NOMO-1 treated with dmso at 0.1 percent for 144 hours (cell line): ENCODE measurements at regions not wholly inside any gene's neighbourhood (a gene's known extent, or its start where the extent isn't known, plus 50 kb on each side); places are given as distances from the start of the nearest gene placed in this dataset.
A peak's percentile ranks its signal among the peaks of the same experiment; 100 is the strongest.

Experiments used
- DNase-seq: peaks from one replicate; lab custom pipeline; 2025; ENCODE audit not compliant: unreplicated experiment; lab: John Stamatoyannopoulos, UW

DNA sequence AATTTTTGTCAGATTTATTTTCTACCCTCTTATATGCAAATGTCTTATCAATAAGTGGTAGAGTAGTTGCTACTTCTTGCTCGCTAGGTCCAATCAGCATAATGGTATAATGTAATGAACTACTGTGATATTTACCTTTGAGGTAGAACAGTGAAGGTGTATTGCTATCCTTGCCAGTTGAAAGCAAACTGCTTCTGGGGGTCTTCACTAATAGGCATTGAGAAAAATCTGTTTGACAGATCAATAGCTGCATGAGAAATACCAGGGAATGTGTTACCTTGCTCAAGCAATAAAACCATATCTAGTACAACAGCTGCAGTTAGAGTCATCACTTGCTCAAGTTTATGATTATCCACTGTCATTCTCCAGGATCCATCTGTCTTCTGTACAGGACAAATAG, 50.1 kb upstream of the EFEMP1 start:
- DNase-seq: no peak

DNA sequence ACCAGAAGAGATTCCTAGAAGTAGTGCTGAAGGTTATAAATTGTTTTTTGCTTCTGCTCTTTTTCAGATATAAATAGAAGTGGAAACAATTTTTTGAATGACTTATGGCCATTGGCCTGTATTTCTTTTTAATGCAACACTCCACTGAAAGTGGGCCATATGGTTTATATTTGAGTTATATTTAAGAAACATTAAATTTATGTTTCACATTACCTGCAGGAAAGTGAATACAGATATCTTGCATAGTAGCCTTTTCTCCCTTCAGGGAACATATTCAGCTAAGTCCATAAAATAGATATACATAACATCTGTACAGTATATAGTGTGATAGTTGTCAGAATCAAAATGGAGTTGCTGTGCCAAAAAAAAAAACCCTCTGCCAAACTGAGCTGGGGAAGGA, 53.1 kb upstream of the EFEMP1 start:
- DNase-seq: no peak

DNA sequence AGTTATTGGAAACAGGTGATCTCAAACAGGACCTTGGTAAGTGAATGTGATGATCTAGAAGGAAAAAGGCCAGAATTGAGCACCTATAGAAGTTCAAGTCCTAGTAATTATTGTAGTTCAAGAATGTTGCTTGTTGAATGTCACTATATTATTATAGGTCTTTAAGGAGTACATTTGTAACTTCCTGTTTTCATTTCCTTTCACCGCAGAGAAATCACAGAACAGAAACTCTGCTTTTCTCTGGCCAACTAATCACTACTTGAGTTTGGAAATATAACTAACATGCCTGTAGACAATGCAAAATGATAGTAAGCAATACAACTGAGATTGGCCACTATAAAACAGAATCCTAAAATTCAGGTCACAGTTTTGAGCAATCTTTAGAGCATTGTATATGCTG, 61.8 kb upstream of the EFEMP1 start:
- peak; percentile 44 for DNase-seq

DNA sequence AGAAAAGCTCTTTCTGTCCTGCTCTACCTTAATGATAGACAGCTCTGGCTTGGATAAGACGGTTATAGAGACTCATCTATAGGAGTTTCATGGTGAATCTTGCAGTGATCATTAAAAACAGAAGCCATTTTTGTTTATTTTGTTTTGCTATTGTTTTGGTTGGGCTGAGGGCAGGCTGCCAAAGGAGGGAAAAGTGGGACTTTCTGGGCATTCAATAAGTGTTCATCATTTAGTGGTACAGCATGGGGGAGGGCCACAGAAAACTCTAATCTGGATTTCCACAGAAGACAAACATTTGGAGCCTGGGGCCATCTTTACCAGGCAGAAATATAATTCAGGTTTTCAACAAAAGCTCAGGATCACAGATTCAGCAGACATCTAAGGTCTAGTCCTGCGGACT, 62.4 kb upstream of the EFEMP1 start:
- DNase-seq: no peak

DNA sequence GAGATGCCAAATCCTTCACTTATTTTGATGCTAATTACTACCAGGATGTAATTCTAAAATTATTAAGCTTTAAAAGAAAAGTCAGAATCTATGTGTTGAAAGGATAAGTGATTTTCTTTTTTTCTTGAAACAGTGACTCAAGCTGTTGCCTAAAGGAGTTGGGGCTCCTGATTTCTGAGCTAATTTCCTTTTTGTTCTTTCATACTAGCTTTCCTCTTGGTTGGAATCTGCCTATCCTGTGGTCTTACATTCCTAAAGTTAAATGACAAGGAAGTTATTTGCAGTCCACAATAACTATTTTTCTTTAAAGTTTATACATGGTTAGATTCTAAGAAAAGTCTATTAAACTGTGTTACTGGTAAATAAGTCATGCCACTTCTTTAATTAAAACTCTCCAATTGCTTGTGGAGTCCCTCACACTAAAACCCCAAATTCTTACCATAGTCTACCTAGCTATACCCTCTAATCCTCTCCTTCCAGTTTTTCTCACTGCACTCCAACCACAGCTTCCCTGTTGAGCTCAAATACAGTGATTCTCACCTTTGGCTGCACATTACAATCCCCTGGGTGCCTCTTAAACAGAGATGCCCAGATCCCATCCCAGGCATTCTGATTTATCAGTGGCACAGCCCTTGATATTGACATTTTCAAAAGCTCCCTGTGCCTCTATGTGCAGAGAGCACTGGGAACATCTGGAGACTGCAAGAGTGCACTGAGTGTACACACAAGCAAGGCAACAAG, 63.3 kb upstream of the EFEMP1 start:
- DNase-seq: no peak

DNA sequence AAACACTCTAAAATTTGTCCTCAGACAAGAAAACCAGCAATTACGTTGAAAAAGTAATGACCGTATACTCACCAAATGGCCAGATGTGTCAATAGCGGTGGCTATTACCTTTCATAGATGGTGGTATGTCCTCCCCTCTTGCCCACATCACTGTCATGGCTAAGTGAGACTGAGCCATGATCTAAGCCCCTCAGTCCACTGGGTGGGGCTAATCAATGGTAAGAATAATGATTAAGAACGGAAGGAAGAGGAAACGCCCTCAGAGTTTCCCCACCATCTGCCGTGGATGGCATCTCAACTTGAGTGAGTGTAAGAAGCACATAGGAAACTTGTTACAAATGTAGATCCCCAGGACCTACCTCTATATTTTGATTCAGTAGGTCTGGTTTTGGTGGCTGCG, 65.8 kb upstream of the EFEMP1 start:
- DNase-seq: no peak

DNA sequence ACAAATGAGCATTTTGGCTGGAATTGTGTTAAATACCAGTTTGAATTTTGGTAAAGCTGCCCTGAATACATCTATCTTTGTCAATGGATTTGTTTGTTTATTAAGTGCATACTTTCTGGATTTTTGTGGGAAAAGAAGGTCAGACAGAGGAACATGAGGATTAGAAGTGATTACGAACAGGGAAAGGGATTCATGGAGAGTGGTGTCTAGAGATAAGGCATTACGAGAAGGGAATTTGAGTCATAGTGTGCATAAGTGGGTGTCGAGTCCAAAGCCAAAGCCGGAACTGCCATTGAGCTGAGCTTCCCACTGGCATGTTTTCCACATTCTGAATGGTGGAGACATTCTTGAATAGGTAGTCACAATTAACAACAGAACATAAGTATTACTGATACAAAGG, 68.9 kb upstream of the EFEMP1 start:
- no peak for DNase-seq

DNA sequence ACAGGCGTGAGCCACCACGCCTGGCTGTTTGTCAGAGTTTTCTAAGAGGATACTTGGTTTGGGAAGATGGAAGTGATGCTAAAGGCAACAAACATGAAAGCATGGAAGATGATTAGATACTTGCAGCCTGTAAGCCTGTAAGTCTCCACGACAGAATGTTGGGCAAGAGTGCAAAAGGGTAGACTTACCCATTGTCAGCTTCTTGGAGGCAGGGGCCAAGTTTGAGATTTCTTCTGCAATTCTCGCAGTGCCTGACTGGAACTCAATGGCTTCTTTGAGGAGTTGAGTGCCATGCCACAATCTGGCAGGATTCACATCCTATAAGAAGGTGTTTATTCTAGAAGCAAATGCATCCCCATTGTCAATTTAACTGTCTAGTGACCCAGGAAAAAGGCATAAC, 70.1 kb upstream of the EFEMP1 start:
- no peak for DNase-seq

DNA sequence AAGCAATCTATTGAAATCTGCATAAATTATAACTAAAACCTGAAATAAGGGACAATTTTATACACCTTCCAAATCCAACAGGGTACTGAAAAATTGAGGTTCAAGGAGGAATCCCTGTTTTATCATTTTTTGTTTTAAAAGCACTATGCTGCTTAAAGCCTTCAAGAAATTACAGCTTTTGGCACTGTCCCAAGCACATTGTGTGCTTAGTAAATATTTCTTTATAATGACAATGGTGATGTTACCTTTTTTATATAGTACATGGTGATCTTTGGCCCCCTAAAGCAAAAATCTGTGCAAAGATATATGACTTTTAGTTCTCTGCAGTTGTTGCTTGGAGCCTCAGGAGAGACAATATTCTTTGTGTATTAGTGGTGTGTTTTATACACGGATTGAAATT, 71.6 kb upstream of the EFEMP1 start:
- DNase-seq: no peak

DNA sequence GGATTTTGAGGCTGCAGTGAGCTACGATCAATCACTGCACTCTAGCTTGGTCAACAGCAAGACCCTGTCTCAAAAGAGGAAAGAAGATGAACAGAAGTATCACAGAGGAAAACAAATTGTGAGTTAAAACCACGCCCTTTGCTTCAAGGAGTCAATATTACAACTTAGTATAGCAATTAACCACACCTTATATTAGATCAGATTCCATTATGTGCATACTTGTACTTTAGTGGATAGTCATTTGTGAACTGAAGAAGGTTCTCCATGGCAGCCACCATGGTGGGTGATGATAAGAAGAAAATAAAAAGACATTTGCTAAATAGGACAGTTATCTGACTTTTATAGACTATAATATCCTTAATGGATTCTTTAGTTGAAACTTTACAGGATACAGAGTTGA, 72.3 kb upstream of the EFEMP1 start:
- DNase-seq: no peak

DNA sequence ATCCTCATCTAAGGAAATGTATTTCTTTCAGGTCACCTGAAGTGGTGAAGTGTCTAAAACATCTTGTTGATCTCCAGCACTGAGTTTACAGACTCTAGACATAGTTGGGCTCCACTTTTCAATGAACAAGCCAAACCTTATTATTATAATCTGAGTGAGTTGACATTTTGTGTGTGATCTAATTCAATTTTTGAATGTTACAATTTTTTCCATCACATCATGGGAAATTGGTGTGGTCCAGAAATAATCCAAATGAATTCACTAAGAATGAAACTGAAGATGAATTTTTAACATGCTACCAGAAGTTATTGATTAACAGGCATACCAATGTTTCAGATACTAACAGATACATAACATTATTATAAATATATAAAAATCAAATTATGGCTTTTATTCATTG, 75.6 kb upstream of the EFEMP1 start:
- DNase-seq: no peak

DNA sequence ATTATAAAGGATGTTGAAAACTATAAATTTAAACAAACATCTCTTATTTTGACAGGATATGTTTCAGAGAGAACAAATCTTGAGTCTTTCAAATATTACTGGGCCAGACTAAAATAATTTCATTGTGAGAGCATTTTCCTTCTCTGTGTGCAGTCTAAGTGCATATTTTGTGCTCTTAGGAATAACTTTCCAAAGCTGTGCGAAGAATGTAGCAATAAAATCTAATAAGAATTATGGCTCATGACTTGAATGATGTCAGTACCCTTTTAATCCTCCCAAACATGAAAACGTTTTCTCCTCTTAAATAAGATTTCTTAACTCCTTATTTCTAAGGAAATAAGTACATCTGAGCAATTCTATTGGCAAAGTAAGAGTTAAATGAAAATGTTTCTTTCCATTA, 76.2 kb upstream of the EFEMP1 start:
- DNase-seq: no peak

DNA sequence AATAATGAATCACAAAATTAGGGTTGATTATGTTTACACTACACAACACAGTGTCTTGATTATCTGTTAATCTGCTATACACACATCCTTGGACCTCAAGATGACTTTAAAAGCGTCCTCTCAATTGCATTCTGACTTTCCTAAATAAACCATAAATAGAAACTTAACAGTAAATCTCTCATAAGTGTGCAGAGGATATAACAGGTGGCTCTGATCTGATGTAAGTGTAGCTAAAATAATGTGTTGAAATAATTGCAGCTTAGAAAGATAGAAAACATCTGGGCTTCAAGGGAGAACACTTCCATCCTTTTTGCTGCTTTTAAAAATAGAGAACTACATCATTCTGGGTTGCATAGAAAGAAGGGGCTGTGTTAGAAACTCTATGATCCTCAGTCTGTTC, 78.4 kb upstream of the EFEMP1 start:
- DNase-seq: no peak

DNA sequence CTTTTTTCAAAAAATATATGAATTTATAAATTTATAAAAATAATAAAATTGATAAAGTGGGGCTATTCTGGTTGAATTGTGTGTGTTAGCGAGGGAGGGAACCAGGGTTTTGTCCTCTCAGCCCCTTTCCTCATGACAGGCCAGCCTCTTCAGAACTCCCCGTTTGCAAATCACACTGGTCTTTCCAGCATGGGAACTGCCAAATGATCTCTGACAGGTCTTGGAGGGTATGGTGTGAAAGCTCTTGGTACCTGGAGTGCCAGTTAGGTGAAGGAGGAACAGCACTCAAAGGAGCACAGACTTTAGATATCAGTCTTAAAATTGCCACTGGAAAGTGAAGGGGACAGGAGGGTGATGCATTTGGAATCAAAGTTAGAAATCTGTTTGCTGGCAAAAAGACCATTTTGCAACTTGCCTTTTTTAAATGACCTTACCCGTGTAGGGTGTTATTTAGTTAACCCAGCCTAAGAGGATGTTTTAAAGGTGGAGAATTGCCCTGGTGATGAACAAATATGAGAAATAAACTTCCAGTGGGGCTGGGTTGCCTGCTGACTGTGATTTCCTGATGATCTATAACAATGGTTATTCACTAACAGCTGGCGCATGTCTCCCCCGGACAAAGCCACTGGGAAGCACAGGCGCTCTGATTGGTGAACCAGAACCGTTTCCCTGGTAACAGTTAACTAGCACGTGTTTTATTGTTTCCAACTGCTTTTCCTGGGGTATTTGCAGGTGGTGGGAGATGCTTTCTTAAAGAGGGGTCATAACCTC, 85.3 kb upstream of the EFEMP1 start:
- DNase-seq: no peak

DNA sequence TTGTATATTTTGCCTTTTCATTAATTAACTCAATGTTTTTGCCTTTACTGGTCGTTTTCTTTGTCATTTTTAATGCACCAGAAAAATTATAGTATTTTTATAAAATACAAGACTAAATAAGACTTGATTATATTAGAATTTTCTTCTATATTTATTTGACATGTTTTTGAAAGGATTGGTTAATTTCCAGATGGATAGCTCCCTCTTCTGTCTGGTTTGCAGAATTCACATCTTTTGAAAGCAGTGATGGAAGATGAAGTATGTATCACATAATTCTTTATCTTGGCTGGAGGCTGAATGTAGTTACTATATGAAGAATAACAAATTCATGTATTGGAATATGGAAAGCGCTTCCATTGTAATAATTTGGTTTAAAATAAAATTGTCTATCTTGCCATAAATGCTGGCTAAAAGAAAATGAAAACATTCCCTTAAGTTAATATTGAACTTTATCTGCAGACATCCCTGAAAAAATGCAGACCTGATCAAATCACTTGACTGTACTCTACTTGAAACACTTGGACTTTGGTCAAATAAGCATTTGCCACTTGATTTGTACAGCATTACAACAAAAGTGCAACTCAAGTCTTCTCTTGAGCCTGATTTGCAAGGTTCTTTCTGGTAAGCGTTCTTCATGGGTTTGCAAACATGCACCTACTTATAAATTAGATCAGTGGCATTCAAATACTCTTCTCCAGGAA, 86.3 kb upstream of the EFEMP1 start:
- DNase-seq: no peak

DNA sequence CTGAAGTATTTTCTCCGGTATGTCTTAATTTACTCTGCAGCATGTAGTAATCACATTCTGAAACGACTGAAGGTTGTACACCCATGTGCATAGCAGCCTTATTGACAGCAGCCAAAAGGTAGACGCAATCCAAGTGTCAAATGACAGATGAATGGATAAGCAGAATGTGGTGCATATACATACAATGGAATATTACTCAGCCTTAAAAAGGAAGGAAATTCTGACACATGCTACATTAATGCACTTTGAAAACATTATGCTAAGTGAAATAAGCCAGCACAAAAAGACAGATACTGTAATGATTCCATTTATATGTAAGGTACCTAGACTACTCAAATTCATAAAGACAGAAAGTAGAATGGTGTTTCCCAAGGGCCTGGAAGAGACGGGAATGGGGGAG, 88.0 kb upstream of the EFEMP1 start:
- no peak for DNase-seq

DNA sequence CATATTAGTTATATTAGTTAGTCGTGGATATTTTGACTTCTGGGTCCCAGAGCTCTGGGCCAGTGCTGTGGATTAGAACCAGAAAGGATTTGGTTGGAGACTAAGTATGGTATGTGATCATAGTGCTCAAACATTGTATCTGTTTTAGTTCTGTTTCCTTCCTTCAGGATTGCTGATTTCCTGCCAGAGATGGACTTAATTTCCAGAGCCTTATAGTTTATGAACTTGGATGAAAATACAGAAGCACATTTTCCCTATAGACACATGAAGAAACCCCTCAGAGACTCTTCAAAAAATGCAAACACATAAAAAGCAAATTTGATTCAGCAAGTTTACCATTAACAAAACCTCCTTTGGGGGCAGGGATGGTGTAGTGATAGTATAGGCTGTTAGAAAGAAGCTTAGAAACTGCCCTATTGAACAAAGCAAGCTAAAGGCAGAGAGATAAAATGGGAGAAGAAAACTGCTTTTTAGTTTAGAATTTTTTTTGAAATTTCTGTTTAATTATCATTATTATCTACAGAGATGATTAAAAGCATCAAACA, 88.7 kb upstream of the EFEMP1 start:
- DNase-seq: no peak

DNA sequence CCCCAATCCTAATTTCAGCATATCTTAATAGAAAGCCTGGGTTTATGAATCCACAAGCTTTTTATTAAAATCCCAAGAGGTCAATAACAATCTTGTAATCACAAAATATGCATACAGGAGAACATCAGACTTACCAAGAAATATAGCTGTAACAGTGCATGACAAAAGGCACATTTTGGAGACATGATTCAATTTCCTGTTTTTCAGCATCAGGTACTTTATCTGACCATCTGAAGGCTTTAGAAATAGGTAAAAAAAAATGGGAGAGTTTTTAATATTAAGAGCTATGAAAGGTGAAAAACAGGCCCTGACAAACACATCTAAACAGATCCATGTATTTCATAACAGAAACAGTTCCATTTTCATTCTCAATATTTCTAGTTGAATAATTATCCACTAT, 89.9 kb upstream of the EFEMP1 start:
- DNase-seq: no peak

DNA sequence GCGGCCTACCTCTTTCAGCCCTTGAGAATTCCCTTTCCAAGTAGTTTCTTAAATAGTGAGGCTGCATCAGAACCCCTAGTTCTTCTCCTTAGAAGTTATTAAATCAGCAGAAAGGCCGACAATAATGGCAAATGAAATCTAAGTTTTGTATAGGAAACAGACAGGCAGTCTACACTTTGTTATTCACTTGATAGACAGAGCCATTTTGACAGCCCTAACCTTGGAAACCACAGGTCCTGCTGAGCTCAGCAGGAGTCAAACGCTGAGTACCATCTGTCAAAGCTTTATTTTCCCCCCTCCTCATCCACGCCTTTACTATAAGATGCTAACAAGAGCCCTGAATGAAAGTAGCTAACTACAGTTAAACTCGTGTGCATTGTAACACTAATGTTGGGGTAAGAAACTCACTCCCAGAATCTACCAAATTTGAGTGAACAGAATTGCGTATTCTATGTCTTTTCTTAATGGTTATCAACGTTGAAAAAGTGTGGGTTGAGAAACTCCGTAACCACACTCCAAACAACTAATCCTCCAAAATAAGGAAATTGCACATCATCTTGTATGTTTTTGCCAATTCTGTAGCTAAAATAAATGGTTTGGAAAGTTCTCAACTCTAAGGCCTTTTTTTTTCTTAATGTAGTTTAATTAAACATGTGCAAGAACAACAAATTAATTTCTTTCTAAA, 90.6 kb upstream of the EFEMP1 start:
- DNase-seq: peak; percentile 11

DNA sequence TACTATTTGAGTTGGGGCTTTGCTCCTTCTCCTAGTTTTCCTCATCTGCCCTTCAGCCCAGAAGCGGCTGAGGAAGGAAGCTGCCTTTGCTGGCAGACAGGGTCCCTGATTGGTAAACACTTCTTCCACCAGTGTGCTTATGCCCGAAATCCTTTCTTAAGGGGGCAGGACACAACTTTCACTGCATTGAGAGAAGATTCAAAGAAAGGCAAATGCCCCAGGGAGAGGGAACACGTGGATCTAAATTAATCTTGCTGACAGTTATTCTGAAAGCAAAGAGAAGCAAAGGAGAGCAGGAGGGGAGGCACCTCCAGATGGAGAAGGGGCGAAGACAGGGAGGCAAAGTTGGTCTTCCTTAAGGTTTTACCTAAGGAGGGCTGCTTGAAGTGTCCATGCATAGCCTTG, 92.1 kb upstream of the EFEMP1 start:
- DNase-seq: no peak

DNA sequence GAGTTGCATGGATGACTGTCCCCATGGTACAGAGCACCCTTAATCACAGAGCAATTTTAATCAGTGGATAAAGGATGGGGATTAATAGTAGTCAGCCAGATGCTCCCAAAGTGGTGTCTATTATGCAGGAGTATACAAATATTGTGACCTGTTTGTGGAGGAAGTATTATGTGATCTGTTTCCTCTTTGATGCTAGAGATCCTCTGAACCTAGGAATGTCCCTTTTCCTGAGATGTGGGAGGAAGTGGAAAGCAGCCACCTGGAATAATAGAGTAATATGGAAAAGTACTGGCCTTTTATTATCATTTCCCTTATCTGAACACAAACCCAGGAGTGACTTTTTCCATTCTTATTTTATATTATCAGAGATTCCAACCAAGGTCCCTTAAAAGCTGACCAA, 94.2 kb upstream of the EFEMP1 start:
- no peak for DNase-seq
